A549 (cell line): ENCODE measurements at regions not wholly inside any gene's neighbourhood (a gene's known extent, or its start where the extent isn't known, plus 50 kb on each side); places are given as distances from the start of the nearest gene placed in this dataset.
"Not testable (repeated sequence)": the region's sequence is repeated elsewhere in the genome, so short reads cannot be mapped to it uniquely, and the experiment has no call there.

ENCODE experiments used
- ATAC-seq, 2 experiments: fragments of 200-7000 bp in 1 of 2; fragments of >200 bp in 1 of 2; cut with Nextera tagmentation in 1 of 2; cut with Tn5 transposase in 1 of 2; 3 replicates each; pipeline versions ENCODE4 v1.8.0 to v1.9.1; 2018 to 2020; ENCODE audit warnings: mild to moderate bottlenecking in 1 of 2, moderate library complexity in 1 of 2
- CTCF ChIA-PET: fragments of 300-600 bp; sonication (Branson Sonifier 250); formaldehyde crosslinking; extraction: SDS; loops from one replicate; lab custom pipeline; 2021; ENCODE audit warnings: antibody characterized with exemption, inconsistent platforms; lab: Yijun Ruan, JAX
- POLR2A ChIA-PET: fragments of 350-600 bp; formaldehyde crosslinking; extraction: SDS; loops from one replicate; lab custom pipeline; 2021; ENCODE audit warnings: antibody characterized with exemption, inconsistent platforms; lab: Yijun Ruan, JAX
- DNase-seq, 2 experiments: peaks; one replicate each; pipeline versions ENCODE4 v3.0.0 to v3.0.0-alpha.2; 2011 to 2016; ENCODE audit warnings: low read depth in 1 of 2, low spot score in 1 of 2
- FAIRE-seq: peaks from 2 replicates; lab custom pipeline; 2011; peaks lifted over from hg19 to GRCh38; lab: Jason Lieb, UNC
- H3K27ac ChIP-seq, 2 experiments: fragments of >200 bp; sonication (Bioruptor Twin); formaldehyde crosslinking; 3 replicates each; pipeline ENCODE4 v1.5.1; 2016 to 2017
- H3K4me1 ChIP-seq: fragments of >200 bp; sonication (Bioruptor Twin); formaldehyde crosslinking; 3 replicates; pipeline ENCODE4 v1.6.1; 2016
- H3K4me2 ChIP-seq: fragments of >200 bp; sonication (Bioruptor Twin); formaldehyde crosslinking; 3 replicates; pipeline ENCODE4 v1.6.1; 2016
- H3K4me3 ChIP-seq: fragments of >200 bp; sonication (Bioruptor Twin); formaldehyde crosslinking; 3 replicates; pipeline ENCODE4 v1.5.1; 2016
- H3K9me3 ChIP-seq: fragments of >200 bp; sonication (Bioruptor Twin); formaldehyde crosslinking; 3 replicates; pipeline ENCODE4 v1.6.1; 2016
- BHLHE40 ChIP-seq: IDR thresholded peaks from 2 replicates; pipeline ENCODE4 v1.6.1; 2012; ENCODE audit warnings: low read depth, low read length, inconsistent platforms
- CBX2 ChIP-seq: fragments of 200-600 bp; sonication (generic); IDR thresholded peaks from 2 replicates; pipeline ENCODE4 v1.6.1; 2016; ENCODE audit warnings: low read depth, mild to moderate bottlenecking, borderline replicate concordance
- CBX8 ChIP-seq: fragments of 200-600 bp; sonication (generic); IDR thresholded peaks from 2 replicates; pipeline ENCODE4 v1.6.1; 2016
- EHF ChIP-seq: fragments of 250-450 bp; sonication (Bioruptor Pico); IDR thresholded peaks from 2 replicates; pipeline ENCODE4 v1.5.0; 2020; ENCODE audit warnings: mild to moderate bottlenecking
- EHMT2 ChIP-seq: fragments of 200-600 bp; sonication (generic); IDR thresholded peaks from 2 replicates; pipeline ENCODE4 v1.6.1; 2016; ENCODE audit warnings: antibody characterized with exemption, low read depth, mild to moderate bottlenecking, moderate library complexity
- HDAC2 ChIP-seq: fragments of 200-600 bp; sonication (generic); IDR thresholded peaks from 2 replicates; pipeline ENCODE4 v1.6.1; 2016
- HOXA7 ChIP-seq: fragments of 250-450 bp; sonication (Bioruptor Pico); IDR thresholded peaks from 2 replicates; pipeline ENCODE4 v1.5.0; 2020; ENCODE audit warnings: mild to moderate bottlenecking, moderate library complexity
- HOXB13 ChIP-seq: fragments of 250-450 bp; sonication (Bioruptor Pico); IDR thresholded peaks from 2 replicates; pipeline ENCODE4 v1.5.0; 2020; ENCODE audit warnings: low read depth, mild to moderate bottlenecking, moderate library complexity
- HOXB5 ChIP-seq: fragments of 250-450 bp; sonication (Bioruptor Pico); IDR thresholded peaks from 2 replicates; pipeline ENCODE4 v1.5.0; 2020; ENCODE audit warnings: mild to moderate bottlenecking, moderate library complexity
- MAZ ChIP-seq: fragments of 150-350 bp; IDR thresholded peaks from 2 replicates; pipeline ENCODE4 v1.6.1; 2014; ENCODE audit warnings: antibody characterized with exemption, low read depth, low read length, borderline replicate concordance
- NR3C1 ChIP-seq: fragments of >200 bp; sonication (Bioruptor Twin); formaldehyde crosslinking; IDR thresholded peaks from 3 replicates; pipeline ENCODE4 v1.6.1; 2017
- TP53 ChIP-seq: fragments of 250-450 bp; sonication (Bioruptor Pico); IDR thresholded peaks from 2 replicates; pipeline ENCODE4 v1.5.0; 2021; ENCODE audit warnings: mild to moderate bottlenecking, moderate library complexity
- ZNF302 ChIP-seq: fragments of 250-450 bp; sonication (Bioruptor Pico); IDR thresholded peaks from 2 replicates; pipeline ENCODE4 v1.9.0; 2021; ENCODE audit warnings: inconsistent platforms, mild to moderate bottlenecking, moderate library complexity
- ZSCAN20 ChIP-seq: fragments of 250-450 bp; sonication (Bioruptor Pico); IDR thresholded peaks from 2 replicates; pipeline ENCODE4 v1.8.0; 2022; ENCODE audit warnings: mild to moderate bottlenecking, moderate library complexity
- WGBS: methylation state at CpG from one replicate; pipeline ENCODE4 v1.1.6; 2017; ENCODE audit errors: missing lambda C conversion rate; 5-methylcytosine and 5-hydroxymethylcytosine counted together
- TF ChIP-seq, protein P1 (sequence below): fragments of 450-650 bp; IDR thresholded peaks from 2 replicates; pipeline ENCODE4 v1.6.1; 2014; ENCODE audit warnings: antibody characterized with exemption
- TF ChIP-seq, protein P2 (sequence below): fragments of 150-350 bp; IDR thresholded peaks from 2 replicates; pipeline ENCODE4 v1.6.1; 2014; ENCODE audit warnings: low read depth, mild to moderate bottlenecking, low read length
- TF ChIP-seq, protein P3 (sequence below): fragments of 250-450 bp; sonication (Bioruptor Pico); IDR thresholded peaks from 2 replicates; pipeline ENCODE4 v1.5.0; 2021; ENCODE audit warnings: mild to moderate bottlenecking, moderate library complexity, borderline replicate concordance
- TF ChIP-seq, protein P4 (sequence below): fragments of >200 bp; sonication (Bioruptor Twin); formaldehyde crosslinking; IDR thresholded peaks from 2 replicates; pipeline ENCODE4 v1.6.1; 2016
- TF ChIP-seq, protein P5 (sequence below): IDR thresholded peaks from 2 replicates; pipeline ENCODE4 v1.6.1; 2012
- TF ChIP-seq, protein P6 (sequence below): fragments of 200-600 bp; sonication (generic); IDR thresholded peaks from 2 replicates; pipeline ENCODE4 v1.6.1; 2016; ENCODE audit warnings: antibody characterized with exemption, mild to moderate bottlenecking, moderate library complexity

DNA sequence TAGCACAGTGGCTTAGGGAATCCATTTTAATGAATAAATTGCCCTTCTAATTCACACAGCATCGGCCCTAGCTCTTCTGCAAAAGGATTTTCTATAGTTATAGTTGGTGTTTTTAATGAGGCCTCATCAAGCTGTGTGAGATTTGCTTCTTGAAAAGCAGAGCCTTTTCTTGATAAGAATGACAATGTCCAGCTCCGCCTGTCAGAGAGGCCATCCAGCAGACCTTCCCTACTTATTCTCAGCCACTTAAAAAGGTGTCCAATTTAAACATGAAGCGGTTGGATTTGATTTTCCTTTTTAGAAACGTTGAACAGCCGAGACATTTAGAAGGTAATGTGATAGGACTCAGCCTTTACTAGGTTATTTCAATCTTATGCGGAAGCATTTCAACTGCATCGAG, 134.4 kb downstream of the ZNF608 start:
- no peaks in the 10 kb centered on the region for H3K4me1 ChIP-seq
- WGBS: 70% methylated on average over 7 of the region's 7 CpGs
- H3K4me2 ChIP-seq: no peak overlapping the region
- H3K27ac ChIP-seq: no peak overlapping the region
- H3K4me3 ChIP-seq: no peak overlapping the region
- 0 out of 3 replicates have a peak, but pooled peaks cover 3% of the 10 kb centered on the region for H3K9me3 ChIP-seq
- ChIA-PET CTCF (no interaction called here), POLR2A (no interaction called here)
- ATAC-seq (no peak), DNase-seq (no peak)
- TF ChIP-seq, protein P1, sequence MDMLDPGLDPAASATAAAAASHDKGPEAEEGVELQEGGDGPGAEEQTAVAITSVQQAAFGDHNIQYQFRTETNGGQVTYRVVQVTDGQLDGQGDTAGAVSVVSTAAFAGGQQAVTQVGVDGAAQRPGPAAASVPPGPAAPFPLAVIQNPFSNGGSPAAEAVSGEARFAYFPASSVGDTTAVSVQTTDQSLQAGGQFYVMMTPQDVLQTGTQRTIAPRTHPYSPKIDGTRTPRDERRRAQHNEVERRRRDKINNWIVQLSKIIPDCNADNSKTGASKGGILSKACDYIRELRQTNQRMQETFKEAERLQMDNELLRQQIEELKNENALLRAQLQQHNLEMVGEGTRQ: no peak
- TF ChIP-seq HDAC2: no peak
- no peak for TF ChIP-seq HOXB5
- TF ChIP-seq EHF (CRISPR knock-in tag): no peak
- TF ChIP-seq, protein P2, sequence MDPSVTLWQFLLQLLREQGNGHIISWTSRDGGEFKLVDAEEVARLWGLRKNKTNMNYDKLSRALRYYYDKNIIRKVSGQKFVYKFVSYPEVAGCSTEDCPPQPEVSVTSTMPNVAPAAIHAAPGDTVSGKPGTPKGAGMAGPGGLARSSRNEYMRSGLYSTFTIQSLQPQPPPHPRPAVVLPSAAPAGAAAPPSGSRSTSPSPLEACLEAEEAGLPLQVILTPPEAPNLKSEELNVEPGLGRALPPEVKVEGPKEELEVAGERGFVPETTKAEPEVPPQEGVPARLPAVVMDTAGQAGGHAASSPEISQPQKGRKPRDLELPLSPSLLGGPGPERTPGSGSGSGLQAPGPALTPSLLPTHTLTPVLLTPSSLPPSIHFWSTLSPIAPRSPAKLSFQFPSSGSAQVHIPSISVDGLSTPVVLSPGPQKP: no peak
- TF ChIP-seq TP53 (CRISPR knock-in tag): no peak
- TF ChIP-seq CBX8: no peak
- TF ChIP-seq BHLHE40: no peak
- TF ChIP-seq, protein P3, sequence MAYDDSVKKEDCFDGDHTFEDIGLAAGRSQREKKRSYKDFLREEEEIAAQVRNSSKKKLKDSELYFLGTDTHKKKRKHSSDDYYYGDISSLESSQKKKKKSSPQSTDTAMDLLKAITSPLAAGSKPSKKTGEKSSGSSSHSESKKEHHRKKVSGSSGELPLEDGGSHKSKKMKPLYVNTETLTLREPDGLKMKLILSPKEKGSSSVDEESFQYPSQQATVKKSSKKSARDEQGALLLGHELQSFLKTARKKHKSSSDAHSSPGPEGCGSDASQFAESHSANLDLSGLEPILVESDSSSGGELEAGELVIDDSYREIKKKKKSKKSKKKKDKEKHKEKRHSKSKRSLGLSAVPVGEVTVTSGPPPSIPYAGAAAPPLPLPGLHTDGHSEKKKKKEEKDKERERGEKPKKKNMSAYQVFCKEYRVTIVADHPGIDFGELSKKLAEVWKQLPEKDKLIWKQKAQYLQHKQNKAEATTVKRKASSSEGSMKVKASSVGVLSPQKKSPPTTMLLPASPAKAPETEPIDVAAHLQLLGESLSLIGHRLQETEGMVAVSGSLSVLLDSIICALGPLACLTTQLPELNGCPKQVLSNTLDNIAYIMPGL (CRISPR knock-in tag): no peak
- no peak for TF ChIP-seq ZSCAN20 (CRISPR knock-in tag)
- TF ChIP-seq HOXA7: no peak
- TF ChIP-seq MAZ: no peak
- no peak for TF ChIP-seq CBX2
- TF ChIP-seq, protein P4, sequence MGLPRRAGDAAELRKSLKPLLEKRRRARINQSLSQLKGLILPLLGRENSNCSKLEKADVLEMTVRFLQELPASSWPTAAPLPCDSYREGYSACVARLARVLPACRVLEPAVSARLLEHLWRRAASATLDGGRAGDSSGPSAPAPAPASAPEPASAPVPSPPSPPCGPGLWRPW: no peak
- TF ChIP-seq, protein P5, sequence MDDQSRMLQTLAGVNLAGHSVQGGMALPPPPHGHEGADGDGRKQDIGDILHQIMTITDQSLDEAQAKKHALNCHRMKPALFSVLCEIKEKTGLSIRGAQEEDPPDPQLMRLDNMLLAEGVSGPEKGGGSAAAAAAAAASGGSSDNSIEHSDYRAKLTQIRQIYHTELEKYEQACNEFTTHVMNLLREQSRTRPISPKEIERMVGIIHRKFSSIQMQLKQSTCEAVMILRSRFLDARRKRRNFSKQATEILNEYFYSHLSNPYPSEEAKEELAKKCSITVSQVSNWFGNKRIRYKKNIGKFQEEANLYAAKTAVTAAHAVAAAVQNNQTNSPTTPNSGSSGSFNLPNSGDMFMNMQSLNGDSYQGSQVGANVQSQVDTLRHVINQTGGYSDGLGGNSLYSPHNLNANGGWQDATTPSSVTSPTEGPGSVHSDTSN: no peak
- TF ChIP-seq, all 56 proteins: peak for 0
- FAIRE-seq: no peak

DNA sequence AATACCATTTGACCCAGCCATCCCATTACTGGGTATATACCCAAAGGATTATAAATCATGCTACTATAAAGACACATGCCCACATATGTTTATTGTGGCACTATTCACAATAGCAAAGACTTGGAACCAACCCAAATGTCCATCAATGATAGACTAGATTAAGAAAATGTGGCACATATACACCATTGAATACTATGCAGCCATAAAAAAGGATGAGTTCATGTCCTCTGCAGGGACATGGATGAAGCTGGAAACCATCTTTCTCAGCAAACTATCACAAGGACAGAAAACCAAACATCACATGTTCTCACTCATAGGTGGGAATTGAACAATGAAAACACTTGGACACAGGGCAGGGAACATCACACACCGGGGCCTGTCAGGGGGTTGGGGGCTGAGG, 135.2 kb downstream of the ZNF608 start:
- CTCF ChIA-PET, FAIRE-seq, H3K4me1 ChIP-seq, H3K27ac ChIP-seq, H3K4me3 ChIP-seq, ATAC-seq, DNase-seq, H3K4me2 ChIP-seq, POLR2A ChIA-PET, H3K9me3 ChIP-seq: not testable (repeated sequence)
- WGBS: 90% methylated on average over 1 of the region's 1 CpG

DNA sequence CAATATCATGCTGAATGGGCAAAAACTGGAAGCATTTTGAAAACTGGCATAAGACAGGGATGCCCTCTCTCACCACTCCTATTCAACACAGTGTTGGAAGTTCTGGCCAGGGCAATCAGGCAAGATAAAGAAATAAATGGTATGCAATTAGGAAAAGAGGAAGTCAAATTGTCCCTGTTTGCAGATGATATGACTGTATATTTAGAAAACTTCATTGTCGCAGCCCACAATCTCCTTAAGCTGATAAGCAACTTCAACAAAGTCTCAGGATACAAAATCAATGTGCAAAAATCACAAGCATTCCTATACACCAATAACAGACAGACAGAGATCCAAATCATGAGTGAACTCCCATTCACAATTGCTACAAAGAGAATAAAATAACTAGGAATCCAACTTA, 136.8 kb downstream of the ZNF608 start:
- POLR2A ChIA-PET, H3K4me3 ChIP-seq, H3K4me1 ChIP-seq, H3K9me3 ChIP-seq, H3K4me2 ChIP-seq, H3K27ac ChIP-seq, DNase-seq, FAIRE-seq, CTCF ChIA-PET, ATAC-seq: not testable (repeated sequence)
- 100% methylated on average over 1 of the region's 1 CpG for WGBS

DNA sequence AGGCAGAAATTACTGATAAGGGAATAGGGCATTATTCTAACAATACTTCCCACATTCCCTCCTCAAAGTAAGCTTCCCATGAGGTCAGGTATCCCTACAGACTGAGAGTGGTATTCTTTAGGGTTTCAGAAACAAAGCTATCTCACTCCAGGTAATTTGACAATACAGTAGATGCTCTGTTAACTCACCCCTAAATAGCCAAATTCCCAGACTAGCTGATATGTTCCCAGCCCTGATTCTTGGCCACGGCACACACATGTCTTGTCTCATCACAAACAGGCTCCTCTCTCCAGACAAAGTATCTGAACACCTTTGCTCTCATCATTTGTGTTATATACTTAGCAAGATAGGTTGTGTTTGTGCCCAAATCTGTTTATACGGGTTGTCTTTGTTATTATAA, 139.9 kb downstream of the ZNF608 start:
- FAIRE-seq: no peak
- ATAC-seq: no peak
- H3K4me1 ChIP-seq: no peaks in the 10 kb centered on the region
- no peak overlapping the region for H3K4me2 ChIP-seq
- CTCF ChIA-PET: no interaction called here
- no peak for DNase-seq
- WGBS: 94% methylated on average over 2 of the region's 2 CpGs
- H3K27ac ChIP-seq: no peak overlapping the region
- H3K9me3 ChIP-seq: 0 out of 3 replicates have a peak, but pooled peaks cover 3% of the 10 kb centered on the region
- H3K4me3 ChIP-seq: no peak overlapping the region
- POLR2A ChIA-PET: no interaction called here
- TF ChIP-seq, protein P4: no peak
- TF ChIP-seq, protein P6, sequence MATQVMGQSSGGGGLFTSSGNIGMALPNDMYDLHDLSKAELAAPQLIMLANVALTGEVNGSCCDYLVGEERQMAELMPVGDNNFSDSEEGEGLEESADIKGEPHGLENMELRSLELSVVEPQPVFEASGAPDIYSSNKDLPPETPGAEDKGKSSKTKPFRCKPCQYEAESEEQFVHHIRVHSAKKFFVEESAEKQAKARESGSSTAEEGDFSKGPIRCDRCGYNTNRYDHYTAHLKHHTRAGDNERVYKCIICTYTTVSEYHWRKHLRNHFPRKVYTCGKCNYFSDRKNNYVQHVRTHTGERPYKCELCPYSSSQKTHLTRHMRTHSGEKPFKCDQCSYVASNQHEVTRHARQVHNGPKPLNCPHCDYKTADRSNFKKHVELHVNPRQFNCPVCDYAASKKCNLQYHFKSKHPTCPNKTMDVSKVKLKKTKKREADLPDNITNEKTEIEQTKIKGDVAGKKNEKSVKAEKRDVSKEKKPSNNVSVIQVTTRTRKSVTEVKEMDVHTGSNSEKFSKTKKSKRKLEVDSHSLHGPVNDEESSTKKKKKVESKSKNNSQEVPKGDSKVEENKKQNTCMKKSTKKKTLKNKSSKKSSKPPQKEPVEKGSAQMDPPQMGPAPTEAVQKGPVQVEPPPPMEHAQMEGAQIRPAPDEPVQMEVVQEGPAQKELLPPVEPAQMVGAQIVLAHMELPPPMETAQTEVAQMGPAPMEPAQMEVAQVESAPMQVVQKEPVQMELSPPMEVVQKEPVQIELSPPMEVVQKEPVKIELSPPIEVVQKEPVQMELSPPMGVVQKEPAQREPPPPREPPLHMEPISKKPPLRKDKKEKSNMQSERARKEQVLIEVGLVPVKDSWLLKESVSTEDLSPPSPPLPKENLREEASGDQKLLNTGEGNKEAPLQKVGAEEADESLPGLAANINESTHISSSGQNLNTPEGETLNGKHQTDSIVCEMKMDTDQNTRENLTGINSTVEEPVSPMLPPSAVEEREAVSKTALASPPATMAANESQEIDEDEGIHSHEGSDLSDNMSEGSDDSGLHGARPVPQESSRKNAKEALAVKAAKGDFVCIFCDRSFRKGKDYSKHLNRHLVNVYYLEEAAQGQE: no peak
- TF ChIP-seq EHMT2 (no peak), HOXB13 (CRISPR knock-in tag) (no peak), HOXA7 (no peak), BHLHE40 (no peak), ZNF302 (CRISPR knock-in tag) (no peak), NR3C1 (no peak)
- TF ChIP-seq, protein P5: no peak
